SK-N-MC (cell line): ENCODE measurements at regions not wholly inside any gene's neighbourhood (a gene's known extent, or its start where the extent isn't known, plus 50 kb on each side); places are given as distances from the start of the nearest gene placed in this dataset.

Source experiments
- EZH2 ChIP-seq: fragments of 200-600 bp; sonication (generic); IDR thresholded peaks from one replicate; pipeline ENCODE4 v1.6.1; 2017; ENCODE audit warnings: antibody characterized with exemption
- FOXP2 ChIP-seq: optimal IDR thresholded peaks from 2 replicates; pipeline ENCODE3; 2011; ENCODE audit warnings: mild to moderate bottlenecking, moderate library complexity; ENCODE audit not compliant: insufficient read depth; ENCODE audit errors: extremely low read length, control extremely low read depth
- POLR2AphosphoS5 ChIP-seq: IDR thresholded peaks from 2 replicates; pipeline ENCODE4 v1.6.1; 2012; ENCODE audit warnings: mild to moderate bottlenecking, low read depth, low read length, borderline replicate concordance

GRCh38 chr3:139756529-139757103 lies 78.8 kb upstream of the NMNAT3 start:
- TF ChIP-seq EZH2 (no peak), FOXP2 (no peak), POLR2AphosphoS5 (no peak)
